WI38 (cell line): ENCODE measurements at regions not wholly inside any gene's neighbourhood (a gene's known extent, or its start where the extent isn't known, plus 50 kb on each side); places are given as distances from the start of the nearest gene placed in this dataset.
A peak's percentile ranks its signal among the peaks of the same experiment; 100 is the strongest.

ENCODE experiments used
- H3K4me3 ChIP-seq: 2 replicates; pipeline ENCODE4 v1.5.1; 2011; ENCODE audit warnings: low read depth, mild to moderate bottlenecking, control low read depth, low read length
- TF ChIP-seq, protein P1 (sequence below): IDR thresholded peaks from 2 replicates; pipeline ENCODE4 v1.5.1; 2012; ENCODE audit warnings: low read depth, mild to moderate bottlenecking, control low read depth, low read length

GRCh38 chr2:226227341-226227740 is 572.3 kb downstream of the IRS1 start:
- TF ChIP-seq, protein P1, sequence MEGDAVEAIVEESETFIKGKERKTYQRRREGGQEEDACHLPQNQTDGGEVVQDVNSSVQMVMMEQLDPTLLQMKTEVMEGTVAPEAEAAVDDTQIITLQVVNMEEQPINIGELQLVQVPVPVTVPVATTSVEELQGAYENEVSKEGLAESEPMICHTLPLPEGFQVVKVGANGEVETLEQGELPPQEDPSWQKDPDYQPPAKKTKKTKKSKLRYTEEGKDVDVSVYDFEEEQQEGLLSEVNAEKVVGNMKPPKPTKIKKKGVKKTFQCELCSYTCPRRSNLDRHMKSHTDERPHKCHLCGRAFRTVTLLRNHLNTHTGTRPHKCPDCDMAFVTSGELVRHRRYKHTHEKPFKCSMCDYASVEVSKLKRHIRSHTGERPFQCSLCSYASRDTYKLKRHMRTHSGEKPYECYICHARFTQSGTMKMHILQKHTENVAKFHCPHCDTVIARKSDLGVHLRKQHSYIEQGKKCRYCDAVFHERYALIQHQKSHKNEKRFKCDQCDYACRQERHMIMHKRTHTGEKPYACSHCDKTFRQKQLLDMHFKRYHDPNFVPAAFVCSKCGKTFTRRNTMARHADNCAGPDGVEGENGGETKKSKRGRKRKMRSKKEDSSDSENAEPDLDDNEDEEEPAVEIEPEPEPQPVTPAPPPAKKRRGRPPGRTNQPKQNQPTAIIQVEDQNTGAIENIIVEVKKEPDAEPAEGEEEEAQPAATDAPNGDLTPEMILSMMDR: no peak
- H3K4me3 ChIP-seq: no peak overlapping the region

DNA sequence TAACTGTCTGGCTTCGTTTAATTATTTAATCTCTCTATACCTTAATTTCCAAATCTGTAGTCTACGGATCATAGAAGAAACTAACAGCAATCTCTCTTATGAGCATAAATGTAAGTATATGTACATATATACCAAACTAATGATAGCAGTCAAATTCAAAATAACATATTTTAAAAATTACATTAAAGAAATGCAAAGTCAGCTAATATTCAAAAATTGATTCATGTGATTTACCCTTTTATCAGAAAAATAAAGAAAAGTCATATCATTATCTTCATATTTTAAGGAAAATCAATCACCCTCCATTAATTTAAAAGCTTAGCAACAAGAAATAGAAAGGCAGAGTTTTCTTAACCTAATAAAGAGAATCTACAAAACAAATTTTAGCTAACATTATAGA is 575.9 kb downstream of the IRS1 start:
- no peak overlapping the region for H3K4me3 ChIP-seq
- TF ChIP-seq, protein P1: no peak

DNA sequence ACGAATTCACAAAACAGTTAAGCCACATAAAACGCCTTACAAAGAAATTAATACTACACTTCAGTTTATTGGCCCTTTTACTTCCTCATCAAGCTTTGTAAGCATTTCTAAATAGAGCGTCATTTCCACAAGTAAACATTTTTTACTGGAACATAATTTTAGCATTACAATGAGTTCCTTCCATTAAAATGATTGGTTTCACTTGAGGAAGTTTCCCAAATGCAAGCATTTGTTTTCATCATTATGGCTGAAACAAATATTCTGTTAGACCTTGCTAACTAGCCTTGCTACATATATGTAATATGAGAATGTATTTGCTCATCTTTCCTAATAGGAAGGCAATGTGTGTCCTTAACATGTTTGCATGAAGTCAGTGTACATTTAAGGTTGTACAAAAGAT is 579.1 kb downstream of the IRS1 start:
- TF ChIP-seq, protein P1: no peak
- H3K4me3 ChIP-seq: no peak overlapping the region

DNA sequence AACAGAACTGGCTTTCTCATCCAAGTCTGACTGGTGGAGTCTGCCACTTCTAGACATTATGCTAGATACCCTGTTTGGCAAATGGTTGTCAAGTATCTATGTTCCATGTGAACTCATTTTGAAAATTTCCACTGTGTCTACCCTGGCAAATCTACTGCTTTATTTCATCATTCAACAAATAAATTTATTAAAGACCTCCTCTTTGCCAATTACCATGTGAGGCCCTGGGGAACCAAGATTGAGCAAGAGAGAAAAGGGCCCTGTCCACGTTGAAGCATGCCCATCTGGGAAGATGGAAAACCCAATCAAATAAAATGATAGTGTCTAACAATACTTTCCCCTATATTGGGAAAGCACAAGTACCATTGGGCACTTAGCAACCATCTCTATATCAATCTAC is 582.4 kb downstream of the IRS1 start:
- H3K4me3 ChIP-seq: no peak overlapping the region
- TF ChIP-seq, protein P1: no peak

DNA sequence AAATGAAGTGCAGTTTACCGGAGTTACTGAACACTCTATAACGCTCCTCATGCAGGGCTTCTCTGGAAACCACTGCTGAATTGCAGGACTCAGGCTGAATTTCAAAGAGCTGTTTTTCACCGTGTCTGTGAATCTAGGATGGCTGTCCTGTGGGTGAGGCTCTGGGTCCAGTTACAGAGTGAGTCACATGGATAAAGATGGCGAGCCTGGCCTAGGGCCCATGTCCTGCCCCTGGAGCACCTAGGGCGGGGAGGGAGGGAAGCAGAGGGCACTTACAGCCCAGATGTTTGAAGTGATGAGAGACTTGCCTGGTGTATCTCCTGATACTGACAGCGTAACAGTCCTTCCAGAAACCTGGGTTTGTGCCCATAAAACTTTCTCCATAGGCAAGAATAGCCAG is 583.0 kb downstream of the IRS1 start:
- no peak overlapping the region for H3K4me3 ChIP-seq
- TF ChIP-seq, protein P1: no peak

DNA sequence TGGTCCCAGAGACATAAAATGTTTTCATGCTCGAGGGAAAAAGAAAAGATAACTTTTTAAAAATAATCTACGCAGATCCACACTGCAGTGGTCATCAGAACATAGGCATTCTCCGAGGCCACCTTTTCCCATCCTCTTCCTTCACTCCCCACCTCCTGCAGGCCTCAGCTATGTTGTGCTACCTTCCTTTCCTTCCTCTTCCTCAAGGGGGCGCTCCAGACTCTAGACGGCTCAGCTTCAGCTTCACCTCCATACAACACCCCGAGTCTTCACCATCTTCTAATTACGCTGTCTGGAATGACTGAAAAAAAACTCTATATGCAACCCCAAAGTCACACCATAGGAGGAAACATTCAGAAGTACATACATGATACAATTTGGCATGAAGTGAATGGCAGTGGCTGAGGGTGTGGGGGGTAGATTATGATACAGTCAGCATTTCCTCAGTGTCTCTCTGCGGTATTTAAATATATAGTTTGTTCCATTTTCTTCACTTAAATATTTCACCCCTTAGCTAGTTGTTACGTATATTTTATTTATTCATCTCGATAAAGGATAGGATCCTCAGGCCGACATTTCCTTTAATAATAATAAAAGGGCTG is 583.6 kb downstream of the IRS1 start:
- TF ChIP-seq, protein P1: peak; percentile 69
- H3K4me3 ChIP-seq: no peak overlapping the region

- TF ChIP-seq, protein P1: no peak
- H3K4me3 ChIP-seq: peak overlapping the region; percentile 1; the same call in 1 of the 2 replicates
Measured at GRCh38 chr2:226213717-226214116, 585.9 kb downstream of the IRS1 start.
